IMR-90 (cell line): ENCODE measurements at regions not wholly inside any gene's neighbourhood (a gene's known extent, or its start where the extent isn't known, plus 50 kb on each side); places are given as distances from the start of the nearest gene placed in this dataset.

Experiments used
- ATAC-seq: fragments of 200-7000 bp; cut with Tn5 transposase; 2 replicates; pipeline ENCODE4 v1.9.1; 2020; ENCODE audit warnings: low read depth, mild to moderate bottlenecking, moderate library complexity
- BruUV-seq: library from RNA; stranded (reverse); fragments of 400-500 nt; replicated peaks from 2 replicates; lab custom pipeline; 2021; lab: Mats Ljungman, UMichigan
- CTCF ChIA-PET: fragments of 300-600 bp; formaldehyde crosslinking; extraction: SDS; loops from one replicate; lab custom pipeline; 2021; ENCODE audit warnings: antibody characterized with exemption; lab: Yijun Ruan, JAX
- POLR2A ChIA-PET: fragments of 300-600 bp; sonication (Branson Sonifier 250); formaldehyde crosslinking; loops from one replicate; lab custom pipeline; 2022; ENCODE audit warnings: antibody characterized with exemption; ENCODE audit not compliant: unreplicated experiment; lab: Charles Lee
- DNase-seq: peaks from one replicate; pipeline ENCODE4 v3.0.0; 2013
- H2AFZ ChIP-seq: replicated peaks from 2 replicates; pipeline ENCODE3; 2013; ENCODE audit warnings: low read length, mild to moderate bottlenecking; ENCODE audit not compliant: poor library complexity
- H2AK5ac ChIP-seq: 2 replicates; pipeline ENCODE4 v1.6.1; 2013; ENCODE audit warnings: low read depth, low read length, inconsistent platforms
- H2AK9ac ChIP-seq: replicated peaks from 2 replicates; pipeline ENCODE3; 2013; ENCODE audit warnings: mild to moderate bottlenecking, low read depth, low read length, moderate library complexity; ENCODE audit not compliant: poor library complexity
- H2BK120ac ChIP-seq: 2 replicates; pipeline ENCODE4 v1.6.1; 2013; ENCODE audit warnings: low read depth, low read length, inconsistent platforms
- H2BK15ac ChIP-seq: 3 replicates; pipeline ENCODE4 v1.6.1; 2013; ENCODE audit warnings: low read depth, low read length, inconsistent platforms
- H2BK20ac ChIP-seq: 2 replicates; pipeline ENCODE4 v1.6.1; 2013; ENCODE audit warnings: low read depth, mild to moderate bottlenecking, inconsistent platforms, low read length, moderate library complexity
- H2BK5ac ChIP-seq: 2 replicates; pipeline ENCODE4 v1.6.1; 2013; ENCODE audit warnings: mild to moderate bottlenecking, low read depth, low read length, inconsistent platforms; ENCODE audit not compliant: poor library complexity, severe bottlenecking
- H3K14ac ChIP-seq: replicated peaks from 2 replicates; pipeline ENCODE4 v1.6.1; 2013; ENCODE audit warnings: low read depth, low read length, inconsistent platforms
- H3K18ac ChIP-seq: 2 replicates; pipeline ENCODE4 v1.6.1; 2013; ENCODE audit warnings: low read depth, low read length, control low read depth
- H3K23ac ChIP-seq: 2 replicates; pipeline ENCODE4 v1.6.1; 2013; ENCODE audit warnings: low read depth, low read length, inconsistent platforms
- H3K27ac ChIP-seq: 2 replicates; pipeline ENCODE4 v1.5.1; 2013; ENCODE audit warnings: mild to moderate bottlenecking, control low read depth, low read length; ENCODE audit not compliant: insufficient read depth
- H3K27me3 ChIP-seq: 2 replicates; pipeline ENCODE4 v1.6.1; 2013; ENCODE audit warnings: low read length; ENCODE audit not compliant: control insufficient read depth, insufficient read depth
- H3K36me3 ChIP-seq: 2 replicates; pipeline ENCODE4 v1.6.1; 2013; ENCODE audit warnings: low read length, mixed read lengths; ENCODE audit not compliant: control insufficient read depth, insufficient read depth
- H3K4ac ChIP-seq: 2 replicates; pipeline ENCODE4 v1.6.1; 2013; ENCODE audit warnings: low read depth, low read length, inconsistent platforms
- H3K4me1 ChIP-seq: 2 replicates; pipeline ENCODE4 v1.6.1; 2013; ENCODE audit warnings: low read length, mixed read lengths; ENCODE audit not compliant: control insufficient read depth, insufficient read depth
- H3K4me2 ChIP-seq: 2 replicates; pipeline ENCODE4 v1.6.1; 2013; ENCODE audit warnings: low read depth, mild to moderate bottlenecking, control low read depth, low read length, moderate library complexity
- H3K4me3 ChIP-seq: 2 replicates; pipeline ENCODE4 v1.5.1; 2013; ENCODE audit warnings: low read depth, mild to moderate bottlenecking, control low read depth, low read length, moderate library complexity; ENCODE audit not compliant: insufficient read depth
- H3K56ac ChIP-seq: 2 replicates; pipeline ENCODE4 v1.6.1; 2013; ENCODE audit warnings: low read length, inconsistent platforms; ENCODE audit not compliant: insufficient read depth; ENCODE audit errors: extremely low read depth
- H3K79me1 ChIP-seq, 2 experiments: 2 replicates each; pipeline ENCODE4 v1.6.1; 2013; ENCODE audit warnings: low read length in 2 of 2, inconsistent platforms in 1 of 2, low read depth in 1 of 2
- H3K9ac ChIP-seq: 2 replicates; pipeline ENCODE4 v1.6.1; 2013; ENCODE audit warnings: low read depth, low read length, control low read depth
- H3K9me1 ChIP-seq: 2 replicates; pipeline ENCODE4 v1.6.1; 2013; ENCODE audit warnings: low read length, inconsistent platforms; ENCODE audit not compliant: insufficient read depth
- H3K9me3 ChIP-seq: 2 replicates; pipeline ENCODE4 v1.6.1; 2013; ENCODE audit warnings: low read length; ENCODE audit not compliant: control insufficient read depth, insufficient read depth
- H4K20me1 ChIP-seq: 2 replicates; pipeline ENCODE4 v1.6.1; 2013; ENCODE audit warnings: low read length, inconsistent platforms; ENCODE audit not compliant: insufficient read depth
- H4K5ac ChIP-seq: 2 replicates; pipeline ENCODE4 v1.6.1; 2013; ENCODE audit warnings: mild to moderate bottlenecking, low read depth, low read length, control low read depth
- H4K8ac ChIP-seq, 2 experiments: 2 replicates each; pipeline ENCODE4 v1.6.1; 2013; ENCODE audit warnings: low read depth in 2 of 2, low read length in 2 of 2, control low read depth in 1 of 2, inconsistent platforms in 1 of 2
- H4K91ac ChIP-seq: 2 replicates; pipeline ENCODE4 v1.6.1; 2013; ENCODE audit warnings: low read depth, low read length, inconsistent platforms; ENCODE audit not compliant: insufficient read depth
- CEBPB ChIP-seq: IDR thresholded peaks from 2 replicates; pipeline ENCODE4 v1.6.1; 2012; ENCODE audit warnings: low read depth, low read length, improper control_type of control experiment
- CHD1 ChIP-seq: IDR thresholded peaks from 2 replicates; pipeline ENCODE4 v1.6.1; 2012; ENCODE audit warnings: low read depth, low read length, improper control_type of control experiment
- MAZ ChIP-seq: IDR thresholded peaks from 2 replicates; pipeline ENCODE4 v1.6.1; 2012; ENCODE audit warnings: low read depth, mild to moderate bottlenecking, low read length, improper control_type of control experiment, moderate library complexity, borderline replicate concordance
- MXI1 ChIP-seq: IDR thresholded peaks from 2 replicates; pipeline ENCODE4 v1.6.1; 2012; ENCODE audit warnings: low read depth, mild to moderate bottlenecking, low read length, moderate library complexity, borderline replicate concordance
- RAD21 ChIP-seq: IDR thresholded peaks from 2 replicates; pipeline ENCODE4 v1.6.1; 2012; ENCODE audit warnings: low read length, improper control_type of control experiment
- RFX5 ChIP-seq: IDR thresholded peaks from 2 replicates; pipeline ENCODE4 v1.8.0; 2012; ENCODE audit warnings: low read depth, mild to moderate bottlenecking, low read length, moderate library complexity
- SMC3 ChIP-seq: fragments of 150-350 bp; IDR thresholded peaks from 2 replicates; pipeline ENCODE4 v1.6.1; 2016; ENCODE audit warnings: low read depth, mild to moderate bottlenecking, antibody characterized with exemption, low read length, moderate library complexity
- dilution Hi-C: fragments of 300-500 bp; cut with HindIII; formaldehyde crosslinking; loops from one replicate; pipeline ENCODE4 v1.14.3; 2018; ENCODE audit warnings: low sequenced_read_pairs; ENCODE audit not compliant: unreplicated experiment
- in situ Hi-C: fragments of 300-500 bp; cut with MboI; formaldehyde crosslinking; loops from 3 replicates; pipeline ENCODE4 v1.14.3; 2019; ENCODE audit warnings: low sequenced_read_pairs, inconsistent platforms, mixed read lengths
- intact Hi-C: fragments of 100-400 bp; cut with micrococcal nuclease; formaldehyde crosslinking; loops from 2 replicates; pipeline ENCODE4 v1.10.0; 2022
- TF ChIP-seq, protein P1 (sequence below): fragments of 150-350 bp; IDR thresholded peaks from 2 replicates; pipeline ENCODE4 v1.6.1; 2016; ENCODE audit warnings: low read depth, mild to moderate bottlenecking, low read length, moderate library complexity, borderline replicate concordance
- TF ChIP-seq, protein P2 (sequence below): conservative IDR thresholded peaks from 2 replicates; pipeline ENCODE4 v1.5.1; 2012; ENCODE audit warnings: mild to moderate bottlenecking, low read depth, low read length, improper control_type of control experiment
- TF ChIP-seq, protein P3 (sequence below): fragments of 150-350 bp; IDR thresholded peaks from 2 replicates; pipeline ENCODE4 v1.6.1; 2017; ENCODE audit warnings: mild to moderate bottlenecking, antibody characterized with exemption, low read length, low read depth

DNA sequence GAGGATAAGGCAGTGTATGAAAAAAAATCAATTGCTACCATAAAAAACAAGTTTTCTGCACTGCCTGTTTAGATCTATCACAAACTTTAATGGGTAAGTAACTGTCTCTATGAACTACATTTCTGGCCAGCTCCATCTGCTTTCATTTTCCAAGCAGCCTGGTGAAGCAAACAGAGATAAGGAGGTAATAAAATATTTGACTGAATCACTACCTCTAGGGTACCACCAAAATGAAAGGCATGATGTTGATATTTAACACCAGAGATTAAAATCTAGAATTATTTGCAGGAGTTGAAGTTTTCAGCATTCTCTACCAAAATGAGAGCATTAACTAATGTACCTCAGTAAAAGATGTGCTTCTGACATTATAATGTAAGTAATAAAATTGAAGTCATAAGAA lies 863.5 kb upstream of the MGAT4C start:
- no peak for TF ChIP-seq CHD1
- TF ChIP-seq RFX5 = no peak
- TF ChIP-seq, protein P1, sequence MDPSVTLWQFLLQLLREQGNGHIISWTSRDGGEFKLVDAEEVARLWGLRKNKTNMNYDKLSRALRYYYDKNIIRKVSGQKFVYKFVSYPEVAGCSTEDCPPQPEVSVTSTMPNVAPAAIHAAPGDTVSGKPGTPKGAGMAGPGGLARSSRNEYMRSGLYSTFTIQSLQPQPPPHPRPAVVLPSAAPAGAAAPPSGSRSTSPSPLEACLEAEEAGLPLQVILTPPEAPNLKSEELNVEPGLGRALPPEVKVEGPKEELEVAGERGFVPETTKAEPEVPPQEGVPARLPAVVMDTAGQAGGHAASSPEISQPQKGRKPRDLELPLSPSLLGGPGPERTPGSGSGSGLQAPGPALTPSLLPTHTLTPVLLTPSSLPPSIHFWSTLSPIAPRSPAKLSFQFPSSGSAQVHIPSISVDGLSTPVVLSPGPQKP = no peak
- TF ChIP-seq MAZ = no peak
- TF ChIP-seq, protein P2, sequence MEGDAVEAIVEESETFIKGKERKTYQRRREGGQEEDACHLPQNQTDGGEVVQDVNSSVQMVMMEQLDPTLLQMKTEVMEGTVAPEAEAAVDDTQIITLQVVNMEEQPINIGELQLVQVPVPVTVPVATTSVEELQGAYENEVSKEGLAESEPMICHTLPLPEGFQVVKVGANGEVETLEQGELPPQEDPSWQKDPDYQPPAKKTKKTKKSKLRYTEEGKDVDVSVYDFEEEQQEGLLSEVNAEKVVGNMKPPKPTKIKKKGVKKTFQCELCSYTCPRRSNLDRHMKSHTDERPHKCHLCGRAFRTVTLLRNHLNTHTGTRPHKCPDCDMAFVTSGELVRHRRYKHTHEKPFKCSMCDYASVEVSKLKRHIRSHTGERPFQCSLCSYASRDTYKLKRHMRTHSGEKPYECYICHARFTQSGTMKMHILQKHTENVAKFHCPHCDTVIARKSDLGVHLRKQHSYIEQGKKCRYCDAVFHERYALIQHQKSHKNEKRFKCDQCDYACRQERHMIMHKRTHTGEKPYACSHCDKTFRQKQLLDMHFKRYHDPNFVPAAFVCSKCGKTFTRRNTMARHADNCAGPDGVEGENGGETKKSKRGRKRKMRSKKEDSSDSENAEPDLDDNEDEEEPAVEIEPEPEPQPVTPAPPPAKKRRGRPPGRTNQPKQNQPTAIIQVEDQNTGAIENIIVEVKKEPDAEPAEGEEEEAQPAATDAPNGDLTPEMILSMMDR = no peak
- TF ChIP-seq CEBPB = no peak
- TF ChIP-seq RAD21 = no peak
- TF ChIP-seq SMC3 = no peak
- TF ChIP-seq MXI1 = no peak
- TF ChIP-seq, protein P3, sequence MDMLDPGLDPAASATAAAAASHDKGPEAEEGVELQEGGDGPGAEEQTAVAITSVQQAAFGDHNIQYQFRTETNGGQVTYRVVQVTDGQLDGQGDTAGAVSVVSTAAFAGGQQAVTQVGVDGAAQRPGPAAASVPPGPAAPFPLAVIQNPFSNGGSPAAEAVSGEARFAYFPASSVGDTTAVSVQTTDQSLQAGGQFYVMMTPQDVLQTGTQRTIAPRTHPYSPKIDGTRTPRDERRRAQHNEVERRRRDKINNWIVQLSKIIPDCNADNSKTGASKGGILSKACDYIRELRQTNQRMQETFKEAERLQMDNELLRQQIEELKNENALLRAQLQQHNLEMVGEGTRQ = no peak
- Histone ChIP-seq H3K4ac (no peak overlapping the region), H2BK15ac (no peak overlapping the region), H4K91ac (no peak overlapping the region), H3K4me3 (no peak overlapping the region), H2BK20ac (no peak overlapping the region), H3K14ac (no peak overlapping the region), H2AFZ (no peak overlapping the region), H3K79me1 (no peaks in the 10 kb centered on the region), H3K27ac (no peak overlapping the region), H4K5ac (no peak overlapping the region), H3K18ac (no peak overlapping the region), H3K56ac (no peak overlapping the region), H4K8ac (no peak overlapping the region), H3K36me3 (no peaks in the 10 kb centered on the region), H2BK120ac (no peak overlapping the region), H3K9me3 (0 out of 2 replicates have a peak, but pooled peaks cover 2% of the 10 kb centered on the region), H3K27me3 (no peaks in the 10 kb centered on the region), H3K9me1 (no peaks in the 10 kb centered on the region), H2BK5ac (no peak overlapping the region), H2AK9ac (no peak overlapping the region), H3K4me2 (no peak overlapping the region), H3K4me1 (no peaks in the 10 kb centered on the region), H2AK5ac (no peak overlapping the region), H4K20me1 (no peaks in the 10 kb centered on the region), H3K23ac (no peak overlapping the region), H3K9ac (no peak overlapping the region)
- POLR2A ChIA-PET = no interaction called here
- BruUV-seq = no TSS peak
- intact Hi-C loops = no loop called here
- in situ Hi-C loops = no loop called here
- DNase-seq (no peak), ATAC-seq (no peak)
- CTCF ChIA-PET = no interaction called here
- dilution Hi-C loops = no loop called here
